BE2C (cell line): ENCODE measurements at regions not wholly inside any gene's neighbourhood (a gene's known extent, or its start where the extent isn't known, plus 50 kb on each side); places are given as distances from the start of the nearest gene placed in this dataset.

Experiments
- DNase-seq: peaks from one replicate; pipeline ENCODE4 v3.0.0-alpha.2; 2020
- H3K27me3 ChIP-seq: fragments of 250-450 bp; sonication (Bioruptor Pico); 2 replicates; pipeline ENCODE4 v1.5.1; 2020; ENCODE audit warnings: mild to moderate bottlenecking
- H3K36me3 ChIP-seq: fragments of 250-450 bp; sonication (Bioruptor Pico); 2 replicates; pipeline ENCODE4 v1.5.1; 2020; ENCODE audit warnings: mild to moderate bottlenecking
- H3K4me1 ChIP-seq: fragments of 250-450 bp; sonication (Bioruptor Pico); 2 replicates; pipeline ENCODE4 v1.5.1; 2020
- H3K4me3 ChIP-seq: 2 replicates; pipeline ENCODE4 v1.5.1; 2011; ENCODE audit warnings: low read depth, low read length
- H3K9me3 ChIP-seq: fragments of 250-450 bp; sonication (Bioruptor Pico); 2 replicates; pipeline ENCODE4 v1.5.1; 2020
- TF ChIP-seq, protein P1 (sequence below): IDR thresholded peaks from 2 replicates; pipeline ENCODE4 v1.5.1; 2012; ENCODE audit warnings: mild to moderate bottlenecking, low read depth, low read length

DNA sequence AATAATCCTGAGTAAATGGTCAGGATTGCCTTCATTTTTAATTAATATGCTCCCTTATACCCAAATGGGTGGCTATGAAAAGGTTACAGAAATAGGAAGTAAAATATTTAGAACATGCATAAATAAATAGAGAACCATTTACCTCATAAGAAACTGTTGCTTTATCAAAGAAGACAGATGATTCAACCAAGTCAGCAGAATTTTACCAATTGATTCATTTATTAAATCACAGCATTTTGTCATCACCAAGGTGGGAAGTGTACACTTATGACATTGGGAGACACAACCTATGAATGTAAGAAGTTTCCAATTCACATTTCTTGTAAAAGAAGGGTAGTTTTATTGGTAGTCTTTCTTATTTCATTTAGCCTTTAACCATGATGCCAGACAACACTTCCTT, 870.3 kb upstream of the CHORDC1 start:
- no peaks in the 10 kb centered on the region for H3K36me3 ChIP-seq
- no peak for DNase-seq
- H3K4me1 ChIP-seq = no peaks in the 10 kb centered on the region; the same call in 1 of the 2 replicates
- no peak overlapping the region for H3K4me3 ChIP-seq
- no peaks in the 10 kb centered on the region for H3K9me3 ChIP-seq
- no peaks in the 10 kb centered on the region for H3K27me3 ChIP-seq
- TF ChIP-seq, protein P1, sequence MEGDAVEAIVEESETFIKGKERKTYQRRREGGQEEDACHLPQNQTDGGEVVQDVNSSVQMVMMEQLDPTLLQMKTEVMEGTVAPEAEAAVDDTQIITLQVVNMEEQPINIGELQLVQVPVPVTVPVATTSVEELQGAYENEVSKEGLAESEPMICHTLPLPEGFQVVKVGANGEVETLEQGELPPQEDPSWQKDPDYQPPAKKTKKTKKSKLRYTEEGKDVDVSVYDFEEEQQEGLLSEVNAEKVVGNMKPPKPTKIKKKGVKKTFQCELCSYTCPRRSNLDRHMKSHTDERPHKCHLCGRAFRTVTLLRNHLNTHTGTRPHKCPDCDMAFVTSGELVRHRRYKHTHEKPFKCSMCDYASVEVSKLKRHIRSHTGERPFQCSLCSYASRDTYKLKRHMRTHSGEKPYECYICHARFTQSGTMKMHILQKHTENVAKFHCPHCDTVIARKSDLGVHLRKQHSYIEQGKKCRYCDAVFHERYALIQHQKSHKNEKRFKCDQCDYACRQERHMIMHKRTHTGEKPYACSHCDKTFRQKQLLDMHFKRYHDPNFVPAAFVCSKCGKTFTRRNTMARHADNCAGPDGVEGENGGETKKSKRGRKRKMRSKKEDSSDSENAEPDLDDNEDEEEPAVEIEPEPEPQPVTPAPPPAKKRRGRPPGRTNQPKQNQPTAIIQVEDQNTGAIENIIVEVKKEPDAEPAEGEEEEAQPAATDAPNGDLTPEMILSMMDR = no peak

DNA sequence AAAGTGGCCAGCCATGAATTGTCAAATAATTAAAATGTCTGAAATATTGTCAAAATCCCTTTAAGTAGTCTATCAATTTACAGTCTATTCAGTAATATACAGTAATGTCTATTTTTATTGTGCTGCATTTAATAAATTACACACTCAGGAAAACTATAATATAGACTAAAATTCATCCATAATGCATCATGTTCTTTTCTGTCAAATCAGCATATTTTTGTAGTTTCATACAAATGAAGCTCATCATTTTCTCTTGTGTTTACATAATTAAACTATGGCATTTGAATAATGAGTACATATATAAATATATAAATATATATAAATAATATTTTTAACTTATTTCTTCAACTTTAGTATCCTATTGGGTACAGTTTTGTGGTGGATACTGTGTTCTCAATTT, 868.7 kb upstream of the CHORDC1 start:
- H3K27me3 ChIP-seq = no peaks in the 10 kb centered on the region
- H3K4me3 ChIP-seq = no peak overlapping the region
- H3K36me3 ChIP-seq = no peaks in the 10 kb centered on the region
- TF ChIP-seq, protein P1 = no peak
- no peak for DNase-seq
- H3K4me1 ChIP-seq = no peaks in the 10 kb centered on the region
- H3K9me3 ChIP-seq = no peaks in the 10 kb centered on the region

GRCh38 chr11:91086028-91086427, 863.2 kb upstream of the CHORDC1 start:
- H3K27me3 ChIP-seq = no peaks in the 10 kb centered on the region
- TF ChIP-seq, protein P1 = no peak
- H3K9me3 ChIP-seq = no peaks in the 10 kb centered on the region
- H3K36me3 ChIP-seq = no peaks in the 10 kb centered on the region
- H3K4me3 ChIP-seq = no peak overlapping the region
- no peak for DNase-seq
- no peaks in the 10 kb centered on the region for H3K4me1 ChIP-seq

- no peak for DNase-seq
- TF ChIP-seq, protein P1 = no peak
- H3K27me3 ChIP-seq = no peaks in the 10 kb centered on the region
- no peak overlapping the region for H3K4me3 ChIP-seq
- no peaks in the 10 kb centered on the region for H3K4me1 ChIP-seq
- no peaks in the 10 kb centered on the region for H3K36me3 ChIP-seq
- H3K9me3 ChIP-seq = no peaks in the 10 kb centered on the region
These were observed 859.4 kb upstream of the CHORDC1 start for GRCh38 chr11:91082255-91082654.

DNA sequence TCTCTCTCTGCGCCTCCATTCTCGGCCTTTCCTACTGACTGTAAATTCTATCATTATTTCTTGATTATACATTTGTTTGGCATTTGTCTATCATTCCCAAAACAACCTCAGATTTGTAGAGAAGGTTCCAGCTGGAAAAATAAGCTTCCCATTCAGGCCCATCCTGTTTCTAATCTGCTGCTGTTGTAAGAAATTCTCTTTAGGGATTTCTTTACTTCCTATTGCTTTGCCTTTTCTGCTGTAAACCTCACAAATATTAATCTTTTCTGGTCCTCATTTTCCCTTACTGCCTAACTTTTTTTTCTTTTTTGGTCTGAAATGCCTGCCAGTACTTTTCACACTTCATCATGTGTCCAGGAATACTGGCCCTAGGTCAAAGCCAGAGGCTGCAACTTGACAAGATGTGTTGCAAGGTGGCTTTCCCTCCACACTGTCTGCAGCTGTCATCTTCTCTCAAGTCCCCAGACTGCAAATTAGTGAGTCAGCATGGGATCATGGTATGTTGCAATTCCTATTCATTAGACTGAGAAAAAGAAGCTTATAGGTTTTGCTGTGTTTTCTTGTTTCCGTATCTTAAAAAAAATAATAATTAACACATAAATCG, 858.7 kb upstream of the CHORDC1 start:
- TF ChIP-seq, protein P1 = no peak
- Histone ChIP-seq H3K27me3 (no peaks in the 10 kb centered on the region), H3K9me3 (no peaks in the 10 kb centered on the region), H3K36me3 (no peaks in the 10 kb centered on the region), H3K4me1 (no peaks in the 10 kb centered on the region), H3K4me3 (no peak overlapping the region)
- peak; percentile 24 for DNase-seq

DNA sequence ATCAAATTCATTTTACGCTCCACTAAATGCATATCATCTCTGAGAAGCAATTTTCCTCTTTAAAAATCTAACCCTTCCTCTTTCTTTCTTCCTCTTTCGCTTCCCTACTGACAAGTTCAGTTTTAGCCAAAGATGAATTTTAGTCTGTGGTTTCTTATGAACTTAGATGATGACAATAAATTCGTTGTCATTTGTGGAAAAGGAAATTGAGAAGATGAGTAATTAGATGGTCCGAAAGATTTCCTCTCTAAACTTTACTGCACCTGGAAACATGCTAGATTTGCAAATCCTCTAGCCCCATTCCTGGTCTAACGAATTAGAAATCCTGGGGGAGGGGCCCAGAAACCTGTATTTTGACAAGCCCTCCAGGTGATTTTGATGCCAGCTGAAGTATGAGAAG, 855.4 kb upstream of the CHORDC1 start:
- TF ChIP-seq, protein P1 = no peak
- no peaks in the 10 kb centered on the region; the same call in 1 of the 2 replicates for H3K9me3 ChIP-seq
- H3K4me1 ChIP-seq = no peaks in the 10 kb centered on the region; the same call in 1 of the 2 replicates
- no peaks in the 10 kb centered on the region for H3K27me3 ChIP-seq
- H3K36me3 ChIP-seq = no peaks in the 10 kb centered on the region
- H3K4me3 ChIP-seq = no peak overlapping the region
- no peak for DNase-seq
